ENCODE measurements at regions not wholly inside any gene's neighbourhood (a gene's known extent, or its start where the extent isn't known, plus 50 kb on each side); places are given as distances from the start of the nearest gene placed in this dataset.

GRCh38 chr17:56018211-56018610, 135.1 kb upstream of the ANKFN1 start:
- H3K36me3 ChIP-seq (ENCODE audit: control insufficient read depth, insufficient read depth, low read length), result no peaks in the 10 kb centered on the region
- no peak for TF ChIP-seq CTCF (IDR thresholded peaks at IDR 0.05; ENCODE audit: insufficient read depth, low read length, severe bottlenecking)
- no peaks in the 10 kb centered on the region for H3K27me3 ChIP-seq (ENCODE audit: control insufficient read depth, insufficient read depth, low read length)
- DNase-seq (ENCODE audit: low read depth) (no peak), FAIRE-seq (no peak)
- H3K4me3 ChIP-seq (ENCODE audit: low read depth, low read length), result no peak overlapping the region

GRCh38 chr17:56020369-56020768, 132.9 kb upstream of the ANKFN1 start:
- TF ChIP-seq CTCF (IDR thresholded peaks at IDR 0.05; ENCODE audit: insufficient read depth, low read length, severe bottlenecking), result no peak
- FAIRE-seq, result no peak
- no peak for DNase-seq (ENCODE audit: low read depth)
- no peaks in the 10 kb centered on the region for H3K27me3 ChIP-seq (ENCODE audit: control insufficient read depth, insufficient read depth, low read length)
- no peaks in the 10 kb centered on the region for H3K36me3 ChIP-seq (ENCODE audit: control insufficient read depth, insufficient read depth, low read length)
- H3K4me3 ChIP-seq (ENCODE audit: low read depth, low read length), result no peak overlapping the region

GRCh38 chr17:56021681-56022190, 131.5 kb upstream of the ANKFN1 start:
- FAIRE-seq (no peak), DNase-seq (ENCODE audit: low read depth) (no peak)
- H3K4me3 ChIP-seq (ENCODE audit: low read depth, low read length), result no peak overlapping the region
- TF ChIP-seq CTCF (IDR thresholded peaks at IDR 0.05; ENCODE audit: insufficient read depth, low read length, severe bottlenecking), result no peak
- no peaks in the 10 kb centered on the region for H3K27me3 ChIP-seq (ENCODE audit: control insufficient read depth, insufficient read depth, low read length)
- no peaks in the 10 kb centered on the region for H3K36me3 ChIP-seq (ENCODE audit: control insufficient read depth, insufficient read depth, low read length)

- Histone ChIP-seq H3K27me3 (ENCODE audit: control insufficient read depth, insufficient read depth, low read length) (no peaks in the 10 kb centered on the region), H3K4me3 (ENCODE audit: low read depth, low read length) (no peak overlapping the region), H3K36me3 (ENCODE audit: control insufficient read depth, insufficient read depth, low read length) (no peaks in the 10 kb centered on the region)
- FAIRE-seq (no peak), DNase-seq (ENCODE audit: low read depth) (no peak)
- no peak for TF ChIP-seq CTCF (IDR thresholded peaks at IDR 0.05; ENCODE audit: insufficient read depth, low read length, severe bottlenecking)
Observed at GRCh38 chr17:56023851-56024250, 129.4 kb upstream of the ANKFN1 start.

GRCh38 chr17:56026915-56027314, 126.4 kb upstream of the ANKFN1 start:
- H3K36me3 ChIP-seq (ENCODE audit: control insufficient read depth, insufficient read depth, low read length), result no peaks in the 10 kb centered on the region
- no peaks in the 10 kb centered on the region for H3K27me3 ChIP-seq (ENCODE audit: control insufficient read depth, insufficient read depth, low read length)
- DNase-seq (ENCODE audit: low read depth) (no peak), FAIRE-seq (no peak)
- H3K4me3 ChIP-seq (ENCODE audit: low read depth, low read length), result no peak overlapping the region
- TF ChIP-seq CTCF (IDR thresholded peaks at IDR 0.05; ENCODE audit: insufficient read depth, low read length, severe bottlenecking), result no peak

- no peaks in the 10 kb centered on the region for H3K36me3 ChIP-seq (ENCODE audit: control insufficient read depth, insufficient read depth, low read length)
- H3K27me3 ChIP-seq (ENCODE audit: control insufficient read depth, insufficient read depth, low read length), result no peaks in the 10 kb centered on the region
- TF ChIP-seq CTCF (IDR thresholded peaks at IDR 0.05; ENCODE audit: insufficient read depth, low read length, severe bottlenecking), result no peak
- no peak for DNase-seq (ENCODE audit: low read depth)
- no peak overlapping the region for H3K4me3 ChIP-seq (ENCODE audit: low read depth, low read length)
- FAIRE-seq, result no peak
Observed at GRCh38 chr17:56028837-56029236, 124.4 kb upstream of the ANKFN1 start.

Data from bronchial epithelial cell (primary cell).